HepG2 (cell line): ENCODE measurements at regions not wholly inside any gene's neighbourhood (a gene's known extent, or its start where the extent isn't known, plus 50 kb on each side); places are given as distances from the start of the nearest gene placed in this dataset.

Experiments
- BRCA1 ChIP-seq: sonication (generic); formaldehyde crosslinking; IDR thresholded peaks from 2 replicates; pipeline ENCODE4 v1.4.0; 2020; ENCODE audit warnings: missing genetic modification reagents
- CREM ChIP-seq, 2 experiments: sonication (generic) in 1 of 2; formaldehyde crosslinking in 1 of 2; IDR thresholded peaks; 2 replicates each; pipeline versions ENCODE4 v1.4.0 to v1.6.1; 2016 to 2020; ENCODE audit warnings: antibody characterized with exemption in 1 of 2, mild to moderate bottlenecking in 1 of 2, missing genetic modification reagents in 1 of 2
- GATAD1 ChIP-seq: IDR thresholded peaks from 2 replicates; pipeline ENCODE4 v1.6.1; 2016; ENCODE audit warnings: missing genetic modification reagents, missing compliant biosample characterization
- KAT8 ChIP-seq: IDR thresholded peaks from 2 replicates; pipeline ENCODE4 v1.6.1; 2016; ENCODE audit warnings: missing genetic modification reagents, missing compliant biosample characterization
- MIER2 ChIP-seq: IDR thresholded peaks from 2 replicates; pipeline ENCODE4 v1.6.1; 2016; ENCODE audit warnings: missing biosample characterization, missing genetic modification reagents
- MIXL1 ChIP-seq: IDR thresholded peaks from 2 replicates; pipeline ENCODE4 v1.6.1; 2016
- MTA1 ChIP-seq: sonication (generic); formaldehyde crosslinking; IDR thresholded peaks from 2 replicates; pipeline ENCODE4 v1.4.0; 2020; ENCODE audit warnings: missing genetic modification reagents, mild to moderate bottlenecking, borderline replicate concordance
- NCOA2 ChIP-seq: sonication (generic); formaldehyde crosslinking; IDR thresholded peaks from 2 replicates; pipeline ENCODE4 v1.8.0; 2022; ENCODE audit warnings: inconsistent platforms
- NR2F2 ChIP-seq: IDR thresholded peaks from 2 replicates; pipeline ENCODE4 v1.6.1; 2012; ENCODE audit warnings: low read depth, inconsistent platforms, borderline replicate concordance
- SAFB2 ChIP-seq: sonication (generic); formaldehyde crosslinking; IDR thresholded peaks from 2 replicates; pipeline ENCODE4 v1.5.1; 2020; ENCODE audit warnings: missing genetic modification reagents, low read depth, mild to moderate bottlenecking, borderline replicate concordance
- SMAD3 ChIP-seq: sonication (generic); formaldehyde crosslinking; IDR thresholded peaks from 2 replicates; pipeline ENCODE4 v1.4.0; 2020; ENCODE audit warnings: missing genetic modification reagents
- SNAPC5 ChIP-seq: sonication (generic); formaldehyde crosslinking; IDR thresholded peaks from 2 replicates; pipeline ENCODE4 v1.8.1; 2023; ENCODE audit warnings: mild to moderate bottlenecking, missing genetic modification reagents, borderline replicate concordance
- SYNCRIP ChIP-seq: fragments of 200-400 bp; formaldehyde crosslinking; IDR thresholded peaks from 2 replicates; pipeline ENCODE4 v1.6.1; 2018; ENCODE audit warnings: mild to moderate bottlenecking, low read depth, low read length; ENCODE audit not compliant: insufficient read depth
- TCF7 ChIP-seq: sonication (generic); IDR thresholded peaks from 2 replicates; pipeline ENCODE4 v1.6.1; 2016; ENCODE audit warnings: antibody characterized with exemption, low read depth
- USF2 ChIP-seq, 2 experiments: sonication (generic) in 1 of 2; formaldehyde crosslinking in 1 of 2; IDR thresholded peaks; 2 replicates each; pipeline versions ENCODE4 v1.5.1 to v1.6.1; 2011 to 2020; ENCODE audit warnings: borderline replicate concordance in 1 of 2, low read depth in 1 of 2, low read length in 1 of 2, mild to moderate bottlenecking in 1 of 2, missing genetic modification reagents in 1 of 2, moderate library complexity in 1 of 2
- ZBTB20 ChIP-seq: sonication (generic); formaldehyde crosslinking; IDR thresholded peaks from 2 replicates; pipeline ENCODE4 v1.8.1; 2023; ENCODE audit warnings: missing genetic modification reagents, low read depth, mild to moderate bottlenecking, borderline replicate concordance
- ZFAT ChIP-seq: sonication (generic); formaldehyde crosslinking; conservative IDR thresholded peaks from 2 replicates; pipeline ENCODE4 v1.8.1; 2023; ENCODE audit warnings: missing genetic modification reagents, inconsistent platforms
- ZNF414 ChIP-seq: sonication (generic); formaldehyde crosslinking; IDR thresholded peaks from 2 replicates; pipeline ENCODE4 v1.5.0; 2020; ENCODE audit warnings: missing genetic modification reagents
- ZNF7 ChIP-seq: IDR thresholded peaks from 2 replicates; pipeline ENCODE4 v1.6.1; 2016; ENCODE audit warnings: missing biosample characterization, missing genetic modification reagents
- ZNF777 ChIP-seq: sonication (generic); formaldehyde crosslinking; IDR thresholded peaks from 2 replicates; pipeline ENCODE4 v1.4.0; 2020; ENCODE audit warnings: missing genetic modification reagents
- ZNF800 ChIP-seq: sonication (generic); formaldehyde crosslinking; IDR thresholded peaks from 2 replicates; pipeline ENCODE4 v1.4.0; 2020; ENCODE audit warnings: missing genetic modification reagents
- TF ChIP-seq, protein P1 (sequence below): IDR thresholded peaks from 2 replicates; pipeline ENCODE4 v1.6.1; 2016
- TF ChIP-seq, protein P2 (sequence below): sonication (generic); formaldehyde crosslinking; IDR thresholded peaks from 2 replicates; pipeline ENCODE4 v1.8.0; 2022; ENCODE audit warnings: mild to moderate bottlenecking, missing genetic modification reagents, moderate library complexity

GRCh38 chr6:137793805-137794515 is 73.1 kb upstream of the TNFAIP3 start (continued):
- TF ChIP-seq, protein P1, sequence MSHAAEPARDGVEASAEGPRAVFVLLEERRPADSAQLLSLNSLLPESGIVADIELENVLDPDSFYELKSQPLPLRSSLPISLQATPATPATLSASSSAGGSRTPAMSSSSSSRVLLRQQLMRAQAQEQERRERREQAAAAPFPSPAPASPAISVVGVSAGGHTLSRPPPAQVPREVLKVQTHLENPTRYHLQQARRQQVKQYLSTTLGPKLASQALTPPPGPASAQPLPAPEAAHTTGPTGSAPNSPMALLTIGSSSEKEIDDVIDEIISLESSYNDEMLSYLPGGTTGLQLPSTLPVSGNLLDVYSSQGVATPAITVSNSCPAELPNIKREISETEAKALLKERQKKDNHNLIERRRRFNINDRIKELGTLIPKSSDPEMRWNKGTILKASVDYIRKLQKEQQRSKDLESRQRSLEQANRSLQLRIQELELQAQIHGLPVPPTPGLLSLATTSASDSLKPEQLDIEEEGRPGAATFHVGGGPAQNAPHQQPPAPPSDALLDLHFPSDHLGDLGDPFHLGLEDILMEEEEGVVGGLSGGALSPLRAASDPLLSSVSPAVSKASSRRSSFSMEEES (CRISPR knock-in tag), result no peak
- TF ChIP-seq, protein P2, sequence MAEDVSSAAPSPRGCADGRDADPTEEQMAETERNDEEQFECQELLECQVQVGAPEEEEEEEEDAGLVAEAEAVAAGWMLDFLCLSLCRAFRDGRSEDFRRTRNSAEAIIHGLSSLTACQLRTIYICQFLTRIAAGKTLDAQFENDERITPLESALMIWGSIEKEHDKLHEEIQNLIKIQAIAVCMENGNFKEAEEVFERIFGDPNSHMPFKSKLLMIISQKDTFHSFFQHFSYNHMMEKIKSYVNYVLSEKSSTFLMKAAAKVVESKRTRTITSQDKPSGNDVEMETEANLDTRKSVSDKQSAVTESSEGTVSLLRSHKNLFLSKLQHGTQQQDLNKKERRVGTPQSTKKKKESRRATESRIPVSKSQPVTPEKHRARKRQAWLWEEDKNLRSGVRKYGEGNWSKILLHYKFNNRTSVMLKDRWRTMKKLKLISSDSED (CRISPR knock-in tag), result no peak
- TF ChIP-seq ZFAT (no peak), BRCA1 (peak; percentile 57; the same call in 1 of the 2 replicates), TCF7 (no peak), NCOA2 (CRISPR knock-in tag) (peak; percentile 38; the same call in 1 of the 2 replicates), ZBTB20 (CRISPR knock-in tag) (0 out of 2 replicates have a peak, but pooled peaks have one; percentile 27), CREM (IDR thresholded peaks at IDR 0.05) (no peak), CREM (CRISPR knock-in tag; IDR thresholded peaks at IDR 0.05) (no peak), SYNCRIP (no peak), SNAPC5 (CRISPR knock-in tag) (no peak), NR2F2 (peak; percentile 10; the same call in 1 of the 2 replicates), KAT8 (CRISPR knock-in tag) (no peak), MTA1 (CRISPR knock-in tag) (no peak), MIER2 (CRISPR knock-in tag) (no peak), SAFB2 (no peak; the same call in 1 of the 2 replicates), ZNF7 (no peak), ZNF414 (CRISPR knock-in tag) (no peak), ZNF800 (no peak), GATAD1 (CRISPR knock-in tag) (no peak), USF2 (IDR thresholded peaks at IDR 0.05; ENCODE audit: low read depth, low read length) (no peak), USF2 (CRISPR knock-in tag; IDR thresholded peaks at IDR 0.05; ENCODE audit: borderline replicate concordance) (no peak), MIXL1 (peak; percentile 63; the same call in 1 of the 2 replicates), SMAD3 (0 out of 2 replicates have a peak, but pooled peaks have one; percentile 8), ZNF777 (no peak)
